ENCODE measurements at regions not wholly inside any gene's neighbourhood (a gene's known extent, or its start where the extent isn't known, plus 50 kb on each side); places are given as distances from the start of the nearest gene placed in this dataset.

- Histone ChIP-seq H3K4me2 (ENCODE audit: insufficient read depth in 1 of 2, low read depth in 2 of 2, low read length in 2 of 2) (no peak overlapping the region; a peak in 1 of 4 replicates), H2BK12ac (ENCODE audit: low read depth, low read length) (peak overlapping the region; percentile 84; the same call in 1 of the 2 replicates), H3K27me3 (replicated peaks in 1 of 4; ENCODE audit: control insufficient read depth in 3 of 4, extremely low read depth in 1 of 4, insufficient read depth in 3 of 4, low read length in 3 of 4) (no peaks in the 10 kb centered on the region), H3K23ac (ENCODE audit: insufficient read length) (no peak overlapping the region), H4K20me1 (replicated peaks in 1 of 2; ENCODE audit: control insufficient read depth in 1 of 2, insufficient read depth in 2 of 2, low read length in 2 of 2) (no peaks in the 10 kb centered on the region), H3K23me2 (ENCODE audit: low read depth, low read length) (no peaks in the 10 kb centered on the region), H3K4me3 (ENCODE audit: extremely low read depth in 1 of 4, insufficient read depth in 2 of 4, low read depth in 3 of 4, low read length in 4 of 4) (no peak overlapping the region), H2BK5ac (ENCODE audit: low read depth, low read length) (peak overlapping the region; percentile 55; the same call in 1 of the 2 replicates), H3K79me1 (ENCODE audit: low read depth, low read length) (no peaks in the 10 kb centered on the region), H2AFZ (ENCODE audit: low read length) (0 out of 2 replicates have a peak overlapping the region, but pooled peaks have one; percentile 49), H2AK5ac (ENCODE audit: low read depth, low read length) (no peak overlapping the region), H3K14ac (ENCODE audit: insufficient read length) (no peak overlapping the region), H3K9me3 (ENCODE audit: insufficient read depth in 2 of 2, low read depth in 1 of 2, low read length in 1 of 2) (no peaks in the 10 kb centered on the region), H3K18ac (ENCODE audit: extremely low read depth, low read length) (no peak overlapping the region), H3K36me3 (ENCODE audit: control insufficient read depth in 2 of 4, insufficient read depth in 4 of 4, low read length in 3 of 4) (no peaks in the 10 kb centered on the region), H2BK120ac (replicated peaks; ENCODE audit: low read depth, low read length) (no peak overlapping the region), H4K91ac (replicated peaks; ENCODE audit: insufficient read length, low read length) (no peak overlapping the region), H3K9ac (replicated peaks in 1 of 4; ENCODE audit: extremely low read depth in 1 of 4, low read depth in 3 of 4, low read length in 3 of 4) (no peak overlapping the region), H3K4me1 (replicated peaks in 1 of 4; ENCODE audit: control insufficient read depth in 3 of 4, insufficient read depth in 4 of 4, low read length in 3 of 4) (peaks cover 2 to 15% (median 10%) of the 10 kb centered on the region in 4 experiments), H4K8ac (ENCODE audit: extremely low read depth, insufficient read depth, low read length) (no peak overlapping the region), H2BK15ac (ENCODE audit: low read length) (0 out of 2 replicates have a peak overlapping the region, but pooled peaks have one; percentile 84), H3K27ac (ENCODE audit: low read depth, low read length) (no peak overlapping the region), H4K5ac (ENCODE audit: insufficient read length, low read depth, low read length) (no peak overlapping the region), H3K56ac (replicated peaks; ENCODE audit: insufficient read length, low read depth, low read length) (no peak overlapping the region), H2BK20ac (ENCODE audit: low read length) (peak overlapping the region; percentile 94; the same call in 1 of the 2 replicates), H3K79me2 (ENCODE audit: control insufficient read depth in 1 of 2, insufficient read depth in 2 of 2, low read length in 2 of 2) (no peaks in the 10 kb centered on the region), H3K4ac (replicated peaks; ENCODE audit: insufficient read length, low read depth, low read length) (no peak overlapping the region)
- TF ChIP-seq HDAC2 (IDR thresholded peaks at IDR 0.05; ENCODE audit: borderline replicate concordance in 1 of 2, low read depth in 2 of 2, low read length in 2 of 2) (no peak), CTCF (IDR thresholded peaks at IDR 0.05; ENCODE audit: control extremely low read depth in 1 of 3, insufficient read depth in 1 of 3, low read depth in 1 of 3, low read length in 3 of 3) (no peak), CEBPB (IDR thresholded peaks at IDR 0.05; ENCODE audit: low read depth, low read length) (no peak), TAF7 (optimal IDR thresholded peaks at IDR 0.05; ENCODE audit: borderline replicate concordance, low read depth, low read length) (no peak), POLR2A (IDR thresholded peaks at IDR 0.05; ENCODE audit: control extremely low read depth in 1 of 2, low read depth in 2 of 2, low read length in 2 of 2) (no peak)
- TF ChIP-seq, protein P1, sequence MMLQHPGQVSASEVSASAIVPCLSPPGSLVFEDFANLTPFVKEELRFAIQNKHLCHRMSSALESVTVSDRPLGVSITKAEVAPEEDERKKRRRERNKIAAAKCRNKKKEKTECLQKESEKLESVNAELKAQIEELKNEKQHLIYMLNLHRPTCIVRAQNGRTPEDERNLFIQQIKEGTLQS (IDR thresholded peaks at IDR 0.05; ENCODE audit: insufficient read depth, low read depth, low read length): no peak
- FAIRE-seq: no peak
- ChIA-PET POLR2A (ENCODE audit: partially characterized antibody) (interaction anchor here (1.5 to 2.6 kb wide), 2 partner anchors 12 to 73 kb away, joined by 4 to 7 read pairs; no protein-coding TSS in a partner anchor), CTCF (ENCODE audit: partially characterized antibody) (interaction anchor here (0.7 to 5.8 kb wide), 4 partner anchors 11 to 122 kb away, joined by 3 to 53 read pairs (median 8); no protein-coding TSS in a partner anchor)
- WGBS, 2 experiments (ENCODE audit: extremely low coverage in 1 of 2, insufficient coverage in 1 of 2, insufficient read length in 1 of 2, insufficient replicate concordance in 2 of 2, low coverage in 1 of 2, low lambda C conversion rate in 2 of 2, missing lambda C conversion rate in 1 of 2): 87% methylated on average over 3 of the region's 3 CpGs; no CpG with 5 or more reads in 1 of the 2 experiments
- no peak for DNase-seq (ENCODE audit: low read depth in 1 of 2, low spot score in 2 of 2)
Measured at GRCh38 chr12:69168828-69169227, 70.5 kb upstream of the CPSF6 start.
